ENCODE measurements at regions not wholly inside any gene's neighbourhood (a gene's known extent, or its start where the extent isn't known, plus 50 kb on each side); places are given as distances from the start of the nearest gene placed in this dataset.

GRCh38 chr15:70526974-70527325, 236.4 kb downstream of the UACA start:
- Histone ChIP-seq H2AFZ (ENCODE audit: low read depth, low read length) (no peak overlapping the region), H3K27me3 (ENCODE audit: insufficient read depth, low read depth, low read length) (peaks cover 8% of the 10 kb centered on the region), H4K20me1 (ENCODE audit: insufficient read depth) (no peaks in the 10 kb centered on the region), H3F3A (ENCODE audit: insufficient read depth, low read length, poor library complexity, severe bottlenecking) (no peaks in the 10 kb centered on the region), H3K9me3 (ENCODE audit: low read length) (no peaks in the 10 kb centered on the region), H3K36me3 (ENCODE audit: insufficient read depth, low read length) (no peaks in the 10 kb centered on the region), H3K9me2 (ENCODE audit: insufficient read depth, low read length) (no peaks in the 10 kb centered on the region), H3K27ac (ENCODE audit: low read length) (no peak overlapping the region), H3K79me2 (replicated peaks; ENCODE audit: insufficient read depth, low read length) (no peaks in the 10 kb centered on the region), H3K4me2 (ENCODE audit: low read length) (no peak overlapping the region), H3K4me3 (ENCODE audit: low read length) (no peak overlapping the region), H3K9ac (ENCODE audit: low read length) (no peak overlapping the region)
- TF ChIP-seq TAF1 (IDR thresholded peaks at IDR 0.05; ENCODE audit: low read depth) (no peak), RAD21 (conservative IDR thresholded peaks at IDR 0.05) (no peak), EZH2 (IDR thresholded peaks at IDR 0.05; ENCODE audit: borderline replicate concordance, insufficient read depth, low read length, poor library complexity, severe bottlenecking) (no peak), CTCF (IDR thresholded peaks at IDR 0.05; ENCODE audit: poor library complexity, severe bottlenecking) (no peak), POLR2AphosphoS5 (IDR thresholded peaks at IDR 0.05) (no peak), SMC3 (conservative IDR thresholded peaks at IDR 0.05; ENCODE audit: poor library complexity) (no peak), EP300 (conservative IDR thresholded peaks at IDR 0.05; ENCODE audit: poor library complexity, severe bottlenecking) (no peak), MXI1 (conservative IDR thresholded peaks at IDR 0.05; ENCODE audit: poor library complexity, severe bottlenecking) (no peak)
- TF ChIP-seq, protein P1, sequence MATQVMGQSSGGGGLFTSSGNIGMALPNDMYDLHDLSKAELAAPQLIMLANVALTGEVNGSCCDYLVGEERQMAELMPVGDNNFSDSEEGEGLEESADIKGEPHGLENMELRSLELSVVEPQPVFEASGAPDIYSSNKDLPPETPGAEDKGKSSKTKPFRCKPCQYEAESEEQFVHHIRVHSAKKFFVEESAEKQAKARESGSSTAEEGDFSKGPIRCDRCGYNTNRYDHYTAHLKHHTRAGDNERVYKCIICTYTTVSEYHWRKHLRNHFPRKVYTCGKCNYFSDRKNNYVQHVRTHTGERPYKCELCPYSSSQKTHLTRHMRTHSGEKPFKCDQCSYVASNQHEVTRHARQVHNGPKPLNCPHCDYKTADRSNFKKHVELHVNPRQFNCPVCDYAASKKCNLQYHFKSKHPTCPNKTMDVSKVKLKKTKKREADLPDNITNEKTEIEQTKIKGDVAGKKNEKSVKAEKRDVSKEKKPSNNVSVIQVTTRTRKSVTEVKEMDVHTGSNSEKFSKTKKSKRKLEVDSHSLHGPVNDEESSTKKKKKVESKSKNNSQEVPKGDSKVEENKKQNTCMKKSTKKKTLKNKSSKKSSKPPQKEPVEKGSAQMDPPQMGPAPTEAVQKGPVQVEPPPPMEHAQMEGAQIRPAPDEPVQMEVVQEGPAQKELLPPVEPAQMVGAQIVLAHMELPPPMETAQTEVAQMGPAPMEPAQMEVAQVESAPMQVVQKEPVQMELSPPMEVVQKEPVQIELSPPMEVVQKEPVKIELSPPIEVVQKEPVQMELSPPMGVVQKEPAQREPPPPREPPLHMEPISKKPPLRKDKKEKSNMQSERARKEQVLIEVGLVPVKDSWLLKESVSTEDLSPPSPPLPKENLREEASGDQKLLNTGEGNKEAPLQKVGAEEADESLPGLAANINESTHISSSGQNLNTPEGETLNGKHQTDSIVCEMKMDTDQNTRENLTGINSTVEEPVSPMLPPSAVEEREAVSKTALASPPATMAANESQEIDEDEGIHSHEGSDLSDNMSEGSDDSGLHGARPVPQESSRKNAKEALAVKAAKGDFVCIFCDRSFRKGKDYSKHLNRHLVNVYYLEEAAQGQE (IDR thresholded peaks at IDR 0.05; ENCODE audit: borderline replicate concordance): no peak

GRCh38 chr15:70526221-70526973, 237.0 kb downstream of the UACA start:
- Histone ChIP-seq H3K4me3 (ENCODE audit: low read length) (no peak overlapping the region), H3K27ac (ENCODE audit: low read length) (no peak overlapping the region), H3K36me3 (ENCODE audit: insufficient read depth, low read length) (no peaks in the 10 kb centered on the region), H3K9ac (ENCODE audit: low read length) (no peak overlapping the region), H3K9me2 (ENCODE audit: insufficient read depth, low read length) (no peaks in the 10 kb centered on the region), H3F3A (ENCODE audit: insufficient read depth, low read length, poor library complexity, severe bottlenecking) (no peaks in the 10 kb centered on the region), H3K79me2 (replicated peaks; ENCODE audit: insufficient read depth, low read length) (no peaks in the 10 kb centered on the region), H3K9me3 (ENCODE audit: low read length) (no peaks in the 10 kb centered on the region), H4K20me1 (ENCODE audit: insufficient read depth) (no peaks in the 10 kb centered on the region), H3K27me3 (ENCODE audit: insufficient read depth, low read depth, low read length) (peaks cover 8% of the 10 kb centered on the region), H2AFZ (ENCODE audit: low read depth, low read length) (no peak overlapping the region), H3K4me2 (ENCODE audit: low read length) (no peak overlapping the region)
- TF ChIP-seq RAD21 (conservative IDR thresholded peaks at IDR 0.05): no peak
- TF ChIP-seq EZH2 (IDR thresholded peaks at IDR 0.05; ENCODE audit: borderline replicate concordance, insufficient read depth, low read length, poor library complexity, severe bottlenecking): no peak
- TF ChIP-seq TAF1 (IDR thresholded peaks at IDR 0.05; ENCODE audit: low read depth): no peak
- TF ChIP-seq CTCF (IDR thresholded peaks at IDR 0.05; ENCODE audit: poor library complexity, severe bottlenecking): no peak
- no peak for TF ChIP-seq EP300 (conservative IDR thresholded peaks at IDR 0.05; ENCODE audit: poor library complexity, severe bottlenecking)
- no peak for TF ChIP-seq POLR2AphosphoS5 (IDR thresholded peaks at IDR 0.05)
- TF ChIP-seq, protein P1 (IDR thresholded peaks at IDR 0.05; ENCODE audit: borderline replicate concordance): no peak
- TF ChIP-seq MXI1 (conservative IDR thresholded peaks at IDR 0.05; ENCODE audit: poor library complexity, severe bottlenecking): no peak
- TF ChIP-seq SMC3 (conservative IDR thresholded peaks at IDR 0.05; ENCODE audit: poor library complexity): no peak

Data from neural cell (in vitro differentiated cells).